Peyer's patch (tissue), 4 donors: ENCODE measurements at regions not wholly inside any gene's neighbourhood (a gene's known extent, or its start where the extent isn't known, plus 50 kb on each side); places are given as distances from the start of the nearest gene placed in this dataset.

Source experiments
- CTCF ChIP-seq, 6 experiments: fragments of 450-650 bp in 4 of 6; fragments of 200-600 bp in 2 of 6; sonication (generic) in 1 of 6; IDR thresholded peaks; one replicate each; pipeline ENCODE4 v1.5.1; 2017 to 2019; ENCODE audit warnings: antibody characterized with exemption in 6 of 6, mild to moderate bottlenecking in 3 of 6, moderate library complexity in 1 of 6
- POLR2A ChIP-seq, 2 donors: fragments of 450-650 bp; IDR thresholded peaks; one replicate each; pipeline ENCODE4 v1.5.1; 2017; ENCODE audit warnings: antibody characterized with exemption in 2 of 2, mild to moderate bottlenecking in 2 of 2, moderate library complexity in 2 of 2

- TF ChIP-seq POLR2A (IDR thresholded peaks at IDR 0.05) (no peak), CTCF (IDR thresholded peaks at IDR 0.05) (no peak)
Measured at GRCh38 chr7:106795084-106795876, 69.8 kb upstream of the PIK3CG start.
